HepG2 (cell line): ENCODE measurements at regions not wholly inside any gene's neighbourhood (a gene's known extent, or its start where the extent isn't known, plus 50 kb on each side); places are given as distances from the start of the nearest gene placed in this dataset.

Source experiments
- ATAC-seq: fragments of 200-7000 bp; cut with Tn5 transposase; 3 replicates; pipeline ENCODE4 v1.9.1; 2020; ENCODE audit warnings: mild to moderate bottlenecking, moderate library complexity
- BruUV-seq: library from RNA; stranded (reverse); fragments of 400-500 nt; replicated peaks from 2 replicates; lab custom pipeline; 2021; lab: Mats Ljungman, UMichigan
- CTCF ChIA-PET: fragments of 300-600 bp; formaldehyde crosslinking; extraction: SDS; loops from one replicate; lab custom pipeline; 2021; ENCODE audit warnings: low total read pairs, inconsistent platforms, low intra/inter-chr PET ratio; lab: Yijun Ruan, JAX
- POLR2A ChIA-PET: fragments of 350-600 bp; sonication (Branson Sonifier 250); formaldehyde crosslinking; loops from one replicate; lab custom pipeline; 2020; ENCODE audit warnings: antibody characterized with exemption, inconsistent platforms; lab: Yijun Ruan, JAX
- DNase-seq: peaks from one replicate; pipeline ENCODE4 v3.0.0-alpha.2; 2015; ENCODE audit warnings: low spot score
- FAIRE-seq: peaks from 3 replicates; lab custom pipeline; 2011; peaks lifted over from hg19 to GRCh38; lab: Jason Lieb, UNC
- H2AFZ ChIP-seq: one replicate; pipeline ENCODE4 v1.6.1; 2011; ENCODE audit warnings: low read length, inconsistent platforms
- H3K27ac ChIP-seq: fragments of 300-600 bp; 3 replicates; pipeline ENCODE4 v1.8.0; 2011; ENCODE audit warnings: mixed run types, mild to moderate bottlenecking, mixed read lengths, low read length, inconsistent platforms; ENCODE audit not compliant: insufficient read depth; ENCODE audit errors: extremely low read length
- H3K27me3 ChIP-seq, 2 experiments: fragments of 200-600 bp in 1 of 2; 2 replicates in 1 of 2; 3 replicates in 1 of 2; pipeline versions ENCODE4 v1.6.0 to v1.8.0; 2011; ENCODE audit warnings: low read length in 2 of 2, mild to moderate bottlenecking in 2 of 2, moderate library complexity in 2 of 2, inconsistent platforms in 1 of 2; ENCODE audit not compliant: insufficient read depth in 2 of 2, control insufficient read depth in 1 of 2
- H3K36me3 ChIP-seq, 2 experiments: fragments of 200-600 bp in 1 of 2; replicated peaks in 1 of 2; 2 replicates in 1 of 2; 3 replicates in 1 of 2; pipeline versions ENCODE4 v1.5.1 to v1.8.0; 2011; ENCODE audit warnings: low read length in 2 of 2, inconsistent platforms in 1 of 2; ENCODE audit not compliant: insufficient read depth in 2 of 2, control insufficient read depth in 1 of 2
- H3K4me1 ChIP-seq: 2 replicates; pipeline ENCODE4 v1.5.1; 2012; ENCODE audit warnings: low read length, inconsistent platforms; ENCODE audit not compliant: insufficient read depth
- H3K4me2 ChIP-seq: 2 replicates; pipeline ENCODE4 v1.6.0; 2011; ENCODE audit warnings: low read depth, low read length, inconsistent platforms
- H3K4me3 ChIP-seq, 3 experiments: fragments of 200-600 bp in 1 of 3; sonication (generic), shearing (Covaris generic) in 1 of 3; replicated peaks in 1 of 3; 2 replicates each; pipeline ENCODE4 v1.5.1; 2011 to 2016; ENCODE audit warnings: low read length in 3 of 3, inconsistent platforms in 2 of 3, low read depth in 2 of 3, mild to moderate bottlenecking in 2 of 3, control low read depth in 1 of 3, mixed read lengths in 1 of 3; ENCODE audit not compliant: insufficient read depth in 1 of 3
- H3K79me2 ChIP-seq: one replicate; pipeline ENCODE4 v1.6.1; 2011; ENCODE audit warnings: low read length, inconsistent platforms; ENCODE audit not compliant: insufficient read depth
- H3K9ac ChIP-seq: 2 replicates; pipeline ENCODE4 v1.6.0; 2011; ENCODE audit warnings: mild to moderate bottlenecking, low read depth, low read length, inconsistent platforms; ENCODE audit not compliant: insufficient read depth
- H3K9me3 ChIP-seq: 2 replicates; pipeline ENCODE4 v1.5.1; 2012; ENCODE audit warnings: mild to moderate bottlenecking, low read length
- H4K20me1 ChIP-seq: 2 replicates; pipeline ENCODE4 v1.6.0; 2011; ENCODE audit warnings: inconsistent platforms, mild to moderate bottlenecking, low read length, moderate library complexity; ENCODE audit not compliant: insufficient read depth
- ARID5B ChIP-seq: IDR thresholded peaks from 2 replicates; pipeline ENCODE4 v1.4.0; 2020; ENCODE audit warnings: mild to moderate bottlenecking, missing genetic modification reagents
- BCL6 ChIP-seq: IDR thresholded peaks from 2 replicates; pipeline ENCODE4 v1.6.1; 2016; ENCODE audit warnings: missing genetic modification reagents, missing compliant biosample characterization
- DMAP1 ChIP-seq: IDR thresholded peaks from 2 replicates; pipeline ENCODE4 v1.6.1; 2016
- FOSL2 ChIP-seq: sonication (generic); formaldehyde crosslinking; IDR thresholded peaks from 2 replicates; pipeline ENCODE4 v1.4.0; 2020; ENCODE audit warnings: missing genetic modification reagents
- HOXA3 ChIP-seq: sonication (generic); formaldehyde crosslinking; IDR thresholded peaks from 2 replicates; pipeline ENCODE4 v1.5.0; 2020; ENCODE audit warnings: missing genetic modification reagents
- SETDB1 ChIP-seq: sonication (generic); formaldehyde crosslinking; IDR thresholded peaks from 2 replicates; pipeline ENCODE4 v1.5.1; 2020; ENCODE audit warnings: missing genetic modification reagents, mild to moderate bottlenecking, borderline replicate concordance
- ZNF281 ChIP-seq: sonication (generic); formaldehyde crosslinking; IDR thresholded peaks from 2 replicates; pipeline ENCODE4 v1.4.0; 2020; ENCODE audit warnings: missing genetic modification reagents, borderline replicate concordance
- ZNF766 ChIP-seq: sonication (generic); formaldehyde crosslinking; IDR thresholded peaks from 2 replicates; pipeline ENCODE4 v1.5.0; 2020; ENCODE audit warnings: missing genetic modification reagents, borderline replicate concordance
- WGBS: methylation state at CpG from one replicate; pipeline ENCODE4 v1.1.6; 2017; ENCODE audit warnings: low lambda C conversion rate; 5-methylcytosine and 5-hydroxymethylcytosine counted together
- in situ Hi-C: cut with HindIII; loops from 2 replicates; pipeline ENCODE4 v1.10.0; 2017; ENCODE audit warnings: low pct_unique_long_range_greater_than_20kb; ENCODE audit not compliant: extremely low pct_ligation_motif_present
- intact Hi-C: fragments of 100-400 bp; cut with micrococcal nuclease; formaldehyde crosslinking; loops from one replicate; pipeline ENCODE4 v1.10.0; 2022; ENCODE audit not compliant: unreplicated experiment

GRCh38 chr6:90406142-90406794 is 109.6 kb upstream of the BACH2 start:
- intact Hi-C loops, result no loop called here
- H3K9me3 ChIP-seq, result no peaks in the 10 kb centered on the region; the same call in 1 of the 2 replicates
- no peak overlapping the region for H3K9ac ChIP-seq
- no peaks in the 10 kb centered on the region for H4K20me1 ChIP-seq
- H3K4me1 ChIP-seq, result peaks cover 15% of the 10 kb centered on the region
- no peak overlapping the region for H3K27ac ChIP-seq
- no TSS peak for BruUV-seq
- no peak overlapping the region for H3K4me2 ChIP-seq
- H3K79me2 ChIP-seq, result no peaks in the 10 kb centered on the region
- no peak overlapping the region for H3K4me3 ChIP-seq
- WGBS, result 41% methylated on average over 6 of the region's 6 CpGs
- H3K36me3 ChIP-seq, result no peaks in the 10 kb centered on the region
- TF ChIP-seq ZNF766 (CRISPR knock-in tag) (no peak), FOSL2 (CRISPR knock-in tag) (peak; percentile 30; the same call in 1 of the 2 replicates)
- no peak overlapping the region for H2AFZ ChIP-seq
- FAIRE-seq, result no peak
- ChIA-PET CTCF (no interaction called here), POLR2A (no interaction called here)
- in situ Hi-C loops, result no loop called here
- peaks cover 0 to 16% of the 10 kb centered on the region in 2 experiments; a peak in 1 of 5 replicates for H3K27me3 ChIP-seq
- ATAC-seq, result peak; percentile 36; the same call in 1 of the 3 replicates
- peak; percentile 35 for DNase-seq

GRCh38 chr6:90403489-90404381 is 107.1 kb upstream of the BACH2 start:
- in situ Hi-C loops (no loop called here), intact Hi-C loops (no loop called here)
- peak; percentile 28 for FAIRE-seq
- no peak overlapping the region for H2AFZ ChIP-seq
- CTCF ChIA-PET, result no interaction called here
- no peaks in the 10 kb centered on the region; the same call in 1 of the 2 replicates for H3K9me3 ChIP-seq
- H3K36me3 ChIP-seq, result no peaks in the 10 kb centered on the region
- 0 out of 6 replicates have a peak overlapping the region, but pooled peaks of 1 of the 3 experiments have one; percentile 14 for H3K4me3 ChIP-seq
- DNase-seq, result peak; percentile 78
- no peaks in the 10 kb centered on the region for H4K20me1 ChIP-seq
- H3K27ac ChIP-seq, result no peak overlapping the region
- BruUV-seq, result no TSS peak
- peak overlapping the region; percentile 64 for H3K4me2 ChIP-seq
- H3K79me2 ChIP-seq, result no peaks in the 10 kb centered on the region
- WGBS, result 23% methylated on average over 17 of the region's 18 CpGs
- ATAC-seq, result peak; percentile 83
- H3K9ac ChIP-seq, result no peak overlapping the region
- POLR2A ChIA-PET, result no interaction called here
- H3K4me1 ChIP-seq, result peaks cover 15% of the 10 kb centered on the region
- H3K27me3 ChIP-seq, result peaks cover 0 to 22% of the 10 kb centered on the region in 2 experiments; a peak in 1 of 5 replicates
- no peak for TF ChIP-seq SETDB1
- TF ChIP-seq DMAP1 (CRISPR knock-in tag), result 0 out of 2 replicates have a peak, but pooled peaks have one; percentile 6
- peak; percentile 34; the same call in 1 of the 2 replicates for TF ChIP-seq FOSL2 (CRISPR knock-in tag)
- TF ChIP-seq HOXA3, result no peak
- TF ChIP-seq ARID5B, result peak; percentile 57
- TF ChIP-seq ZNF281 (CRISPR knock-in tag), result peak; percentile 78; the same call in 1 of the 2 replicates
- TF ChIP-seq BCL6 (CRISPR knock-in tag), result peak; percentile 35; the same call in 1 of the 2 replicates
